Stimulated activated CD4-positive, alpha-beta T cell treated with anti-CD3 and anti-CD28 coated beads, Interleukin-4, amount 100 ng/mL, for 4 hours (primary cell): ENCODE measurements at regions not wholly inside any gene's neighbourhood (a gene's known extent, or its start where the extent isn't known, plus 50 kb on each side); places are given as distances from the start of the nearest gene placed in this dataset.

Experiments
- DNase-seq, 2 experiments: peaks; one replicate each; pipeline ENCODE4 v3.0.0-alpha.2; 2020

DNA sequence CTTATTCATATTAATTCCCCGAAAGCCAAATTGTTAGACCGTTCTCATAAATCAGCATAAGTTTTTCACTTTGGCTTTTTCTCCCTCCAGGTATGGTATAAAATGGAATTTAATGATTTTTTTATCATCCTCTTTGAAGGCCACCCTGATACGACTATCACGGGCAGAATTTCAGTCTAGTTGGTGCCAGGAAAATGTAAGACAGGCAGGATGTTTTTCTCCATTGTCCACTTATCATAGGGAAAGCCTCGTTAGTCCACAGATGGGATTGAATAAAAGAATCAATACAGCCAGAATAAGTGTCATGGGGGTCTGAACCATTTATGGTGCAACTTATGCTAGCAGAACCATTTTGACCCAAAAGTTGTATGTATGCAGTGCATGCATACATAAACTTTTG is 566.0 kb upstream of the ARGLU1 start:
- no peak for DNase-seq

DNA sequence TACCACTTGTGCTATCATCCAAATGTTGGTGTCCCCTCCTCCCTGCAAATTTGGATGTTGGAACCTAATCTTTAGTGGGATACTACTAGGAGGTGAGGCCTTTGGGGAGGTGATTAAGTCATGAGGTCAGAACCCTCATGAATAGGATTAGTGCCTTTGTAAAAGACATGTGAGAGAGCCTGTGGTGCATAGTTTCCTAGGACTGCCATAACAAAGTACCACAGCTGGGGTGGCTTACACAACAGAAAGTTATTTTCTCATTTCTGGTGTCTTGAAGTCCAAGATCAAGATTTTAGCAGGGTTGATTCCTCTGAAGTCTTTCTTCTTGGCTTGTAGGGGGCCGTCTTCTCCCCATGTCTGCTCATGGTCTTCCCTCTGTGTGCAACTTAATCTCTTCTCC is 562.6 kb upstream of the ARGLU1 start:
- DNase-seq, result no peak

DNA sequence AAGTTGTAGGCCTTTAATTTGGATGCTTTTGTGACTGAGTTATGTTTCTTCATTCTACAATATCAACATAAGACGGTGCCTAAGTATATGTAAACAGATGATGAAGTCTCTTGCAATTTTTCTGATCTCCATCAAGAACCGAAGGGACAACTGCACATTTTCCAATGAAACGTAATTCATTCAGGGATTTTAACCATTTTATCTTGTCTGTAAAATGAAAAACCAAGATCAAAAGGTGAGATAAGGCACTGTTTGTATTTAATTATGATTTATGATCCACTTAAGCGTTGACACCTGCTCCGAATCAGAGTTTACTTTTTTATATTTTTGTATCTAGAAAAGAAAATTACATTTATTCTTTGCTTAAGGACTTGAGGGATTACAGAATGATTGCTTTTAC is 556.8 kb upstream of the ARGLU1 start:
- DNase-seq, result no peak

DNA sequence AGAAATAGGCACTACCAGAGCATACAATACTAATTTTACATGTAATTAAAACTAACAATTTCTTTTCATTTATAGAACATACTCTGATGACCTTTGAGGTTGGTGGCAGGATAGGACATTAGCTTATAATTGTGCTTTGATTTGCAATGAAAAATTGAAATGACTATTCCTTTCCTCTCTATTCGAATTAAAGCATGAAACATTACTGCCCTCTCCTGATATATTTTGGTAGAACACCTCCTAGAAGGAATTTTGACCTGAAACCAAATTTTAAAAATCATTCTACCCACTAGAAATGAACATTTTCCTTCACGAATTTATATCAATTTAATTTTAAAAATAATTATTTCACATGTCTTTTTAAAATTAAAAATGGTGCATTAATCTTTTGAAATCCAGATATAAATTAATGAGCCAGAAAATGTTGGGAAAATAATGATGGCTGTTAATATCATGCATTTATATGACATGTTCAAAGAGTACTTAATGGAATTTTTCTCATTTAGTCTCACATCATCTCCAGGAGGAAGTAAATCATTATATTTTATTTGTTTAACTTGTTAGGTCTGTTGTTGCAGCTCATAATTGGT is 556.3 kb upstream of the ARGLU1 start:
- no peak for DNase-seq

DNA sequence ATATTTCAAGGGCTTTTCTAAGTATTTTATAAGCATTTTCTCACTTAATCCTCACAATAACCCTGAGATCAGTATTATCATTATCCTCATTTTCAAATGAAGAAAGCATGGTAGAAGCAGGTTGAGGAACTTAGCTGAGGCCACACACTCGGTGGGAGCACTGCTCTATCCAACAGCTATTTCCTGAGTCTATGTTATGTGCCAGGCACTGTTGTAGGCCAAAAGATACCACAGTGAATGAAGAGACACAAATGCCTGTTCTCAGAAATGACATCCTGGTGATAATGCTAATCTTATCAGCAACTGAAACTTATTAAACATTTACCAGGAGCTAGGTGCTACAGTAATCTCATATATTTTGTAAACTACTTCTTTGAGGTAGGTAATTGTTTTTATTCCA is 553.9 kb upstream of the ARGLU1 start:
- DNase-seq, result no peak

DNA sequence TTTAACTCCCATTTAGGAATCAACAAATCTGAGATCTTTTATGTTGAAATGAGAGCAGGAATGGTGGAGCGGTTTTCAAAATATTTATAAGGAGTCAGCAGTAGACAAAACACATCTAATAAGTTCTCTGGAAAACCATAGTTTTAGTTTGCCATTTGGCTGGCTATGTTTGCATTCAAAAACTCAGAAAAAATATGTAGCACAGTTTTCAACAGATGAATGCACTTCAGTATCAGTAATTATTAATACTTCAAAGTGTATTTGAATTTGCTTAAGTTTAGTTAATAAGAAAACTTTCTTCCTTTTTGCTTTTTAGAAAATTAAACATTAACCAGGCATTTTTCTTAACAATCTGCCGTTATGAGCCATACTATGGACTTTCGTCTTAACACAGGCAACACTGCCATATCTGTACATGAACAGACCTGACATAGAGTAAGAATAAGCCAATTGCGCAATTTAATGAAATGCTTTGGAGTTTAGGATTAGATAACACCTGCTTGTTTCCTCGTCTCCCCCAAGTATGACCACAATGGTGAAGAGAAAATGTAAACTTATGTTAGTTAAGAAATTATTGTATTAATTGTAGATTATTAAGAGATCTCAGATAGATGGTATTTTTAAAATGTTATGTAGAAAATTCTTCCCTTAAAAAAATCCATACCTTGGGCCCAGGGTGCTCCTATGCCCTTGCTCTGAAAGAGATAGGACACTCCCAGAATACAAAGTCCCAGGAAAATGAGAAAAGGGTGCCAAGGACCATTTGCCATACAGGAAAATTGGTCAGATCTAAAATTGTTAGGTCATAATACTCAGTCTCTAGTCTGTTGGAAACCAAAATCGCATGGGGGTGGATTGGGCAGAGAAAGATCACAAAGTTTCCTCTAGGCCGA is 552.3 kb upstream of the ARGLU1 start:
- no peak for DNase-seq

DNA sequence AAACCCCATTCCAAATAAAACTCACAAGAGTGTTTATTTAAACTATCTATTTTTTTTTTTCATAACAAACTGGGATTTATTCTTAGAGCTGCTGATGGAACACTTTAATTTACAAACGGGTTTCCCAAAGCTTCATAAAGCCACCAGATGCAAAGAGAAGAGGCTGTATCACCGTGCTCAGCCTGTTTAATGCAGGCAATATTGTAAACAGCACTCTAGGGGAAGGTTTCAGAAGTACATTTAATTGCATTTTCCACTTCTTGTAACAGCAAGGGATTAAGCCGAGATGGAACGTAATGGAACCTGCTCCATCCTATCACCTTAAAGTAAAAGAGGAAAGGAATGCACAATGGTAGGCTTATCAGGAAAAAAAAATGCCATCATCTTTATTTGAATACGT is 550.6 kb upstream of the ARGLU1 start:
- DNase-seq, result no peak

DNA sequence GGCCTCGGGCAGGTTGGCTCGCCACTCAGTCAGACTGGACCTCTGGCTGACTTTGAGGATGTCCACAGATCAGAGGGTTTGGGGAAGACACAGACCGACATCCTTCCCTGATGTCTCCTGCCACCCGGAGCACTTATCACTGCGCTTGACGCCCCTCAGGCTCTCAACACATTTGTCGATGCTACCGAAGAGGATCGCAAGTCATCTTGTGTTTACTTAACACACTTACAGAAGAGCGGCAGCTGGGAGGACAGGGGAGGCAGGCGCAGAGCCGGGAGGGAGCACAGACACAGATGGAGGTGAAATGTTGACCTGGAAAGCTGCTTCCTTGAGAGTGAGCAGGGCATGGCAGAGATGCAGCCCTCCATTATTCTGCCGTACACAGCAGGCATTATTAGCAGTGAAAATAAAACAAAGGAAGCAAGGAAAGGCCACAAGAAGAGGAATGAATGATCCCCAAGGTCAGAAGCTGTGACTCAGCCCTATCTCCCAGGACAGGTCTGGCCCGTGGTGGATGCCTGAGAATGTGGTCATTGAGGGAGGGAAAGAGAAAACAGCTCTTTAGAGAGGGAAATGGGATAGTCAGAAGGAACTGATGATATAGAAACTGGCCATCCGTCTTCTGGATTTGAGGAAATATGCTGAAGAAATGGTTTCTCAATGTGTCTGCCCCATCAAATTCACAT is 549.5 kb upstream of the ARGLU1 start:
- DNase-seq, result no peak

DNA sequence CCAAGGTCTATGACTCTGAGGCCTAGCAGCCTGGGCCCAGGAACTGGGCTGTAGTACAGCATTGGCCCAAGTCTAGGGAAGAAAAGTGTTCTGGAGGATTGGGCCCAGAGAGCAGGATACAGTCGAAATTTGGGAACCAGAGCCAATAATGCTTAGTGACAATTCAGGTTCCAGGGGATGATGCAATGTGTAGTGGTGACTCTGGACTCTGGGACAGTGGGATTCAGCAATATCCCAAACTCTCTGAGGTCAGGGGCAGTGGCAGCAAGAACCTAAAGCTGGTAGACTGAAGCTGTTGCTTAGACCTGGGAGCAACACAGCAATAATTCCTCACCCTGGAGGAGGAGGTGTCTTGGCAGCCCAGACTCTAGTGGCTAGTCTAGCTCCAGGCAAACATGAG is 545.5 kb upstream of the ARGLU1 start:
- DNase-seq, result no peak

DNA sequence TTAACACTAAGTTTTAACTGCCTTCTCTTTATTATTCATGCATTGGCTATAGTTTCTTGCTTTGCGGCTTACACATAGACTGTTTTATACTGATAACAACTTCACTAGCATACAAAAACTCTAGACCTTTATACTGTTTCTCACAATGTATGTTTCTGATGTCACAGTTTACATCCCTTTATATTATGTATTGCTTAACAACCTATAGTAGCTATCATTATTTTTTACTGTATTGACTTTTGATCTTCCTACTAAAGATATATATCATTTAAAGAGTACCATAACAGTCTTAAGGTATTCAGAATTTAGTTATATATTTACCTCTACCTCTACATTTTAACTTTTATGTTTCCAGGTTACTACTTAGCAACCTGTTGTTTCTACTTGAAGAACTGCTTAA is 543.3 kb upstream of the ARGLU1 start:
- DNase-seq, result no peak

DNA sequence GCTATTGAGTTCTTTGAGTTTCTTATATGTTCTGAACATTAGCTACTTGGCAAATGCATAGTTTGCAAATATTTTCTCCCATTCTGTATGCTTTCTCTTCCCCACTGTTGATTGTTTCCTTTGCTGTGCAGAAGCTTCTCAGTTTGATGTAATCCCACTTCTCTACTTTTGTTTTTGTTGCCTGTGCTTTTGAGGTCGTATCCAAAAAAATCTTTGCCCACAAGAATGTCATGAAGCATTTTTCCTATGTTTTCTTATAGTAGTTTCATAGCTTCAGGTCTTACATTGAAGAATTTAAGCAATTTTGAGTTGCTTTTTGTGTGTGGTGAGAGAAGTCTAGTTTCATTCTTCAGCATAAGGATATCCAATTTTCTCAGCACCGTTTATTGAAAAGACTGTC is 536.7 kb upstream of the ARGLU1 start:
- no peak for DNase-seq

DNA sequence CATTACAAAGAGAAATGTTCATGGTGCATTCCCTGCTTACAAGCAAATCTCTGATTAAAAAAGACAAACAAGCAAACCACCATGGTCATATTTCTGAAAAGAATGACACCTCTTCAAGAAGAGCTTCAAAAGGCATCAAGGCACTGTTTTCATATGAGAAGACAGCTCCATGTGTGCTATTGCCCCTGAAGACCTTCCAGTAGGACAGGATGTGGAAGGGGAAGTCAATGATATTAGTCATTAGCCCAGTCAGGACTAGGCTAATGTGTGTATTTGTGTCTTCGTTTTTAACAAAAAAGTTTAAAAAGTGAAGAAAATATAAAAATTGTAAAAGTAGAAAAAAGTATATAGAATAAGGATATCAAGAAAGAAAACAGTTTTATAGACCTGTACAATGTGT is 534.7 kb upstream of the ARGLU1 start:
- no peak for DNase-seq

DNA sequence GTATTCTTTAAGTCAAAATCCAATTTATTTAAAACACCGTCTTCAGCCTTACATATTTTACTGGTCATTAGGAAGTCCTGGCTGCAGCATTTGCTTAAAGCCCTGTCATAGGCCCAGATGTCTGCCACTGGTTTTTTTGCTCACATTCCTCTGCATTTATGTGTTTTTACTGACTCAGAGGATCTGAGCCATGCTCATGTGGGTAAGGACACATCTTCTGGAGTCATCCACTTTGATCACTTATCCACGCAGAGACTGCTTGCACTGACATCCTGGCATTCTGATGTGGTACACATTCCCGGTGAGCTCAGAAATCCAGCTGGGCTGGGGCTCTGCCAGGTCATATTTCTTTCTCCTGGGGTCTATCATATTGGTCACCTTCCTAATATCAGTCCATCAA is 531.7 kb upstream of the ARGLU1 start:
- no peak for DNase-seq

DNA sequence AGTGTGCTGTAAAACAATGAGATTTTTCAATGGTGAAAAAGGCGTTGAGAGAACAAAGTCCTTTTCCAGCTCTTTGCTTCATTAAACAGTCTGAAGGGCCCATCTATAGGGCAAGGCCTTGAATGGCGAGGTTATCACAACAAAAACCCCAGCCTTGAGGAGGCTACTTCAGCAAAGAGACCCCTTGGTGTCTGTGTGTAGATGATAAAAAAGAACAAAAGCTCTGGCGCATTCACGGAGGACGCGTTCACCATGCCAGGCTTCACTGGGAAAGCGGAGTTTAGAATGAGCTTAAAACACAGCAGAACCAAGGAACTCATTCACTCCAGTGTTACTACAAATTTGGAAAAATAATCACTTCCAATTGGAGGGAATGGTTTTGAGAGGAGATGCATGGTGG is 530.0 kb upstream of the ARGLU1 start:
- DNase-seq, result no peak

DNA sequence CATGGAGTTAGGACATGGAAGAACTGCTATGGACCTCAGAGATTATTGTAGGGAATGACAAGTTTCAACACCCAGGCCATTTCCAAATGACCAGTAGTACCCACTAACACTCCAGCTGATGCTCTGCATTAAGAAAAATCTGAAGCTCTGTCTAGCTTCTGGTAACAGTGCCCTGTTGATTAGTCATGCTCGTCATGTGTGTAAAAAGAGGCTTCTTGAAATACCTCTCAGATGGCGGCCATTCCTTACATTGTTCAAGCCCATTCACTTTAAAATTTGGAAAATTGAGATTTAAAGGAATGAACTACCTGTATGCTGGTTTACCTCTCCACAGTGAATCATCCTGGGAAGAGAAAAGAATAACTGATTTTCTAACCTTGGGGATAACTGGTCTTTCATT is 527.9 kb upstream of the ARGLU1 start:
- DNase-seq, result no peak

DNA sequence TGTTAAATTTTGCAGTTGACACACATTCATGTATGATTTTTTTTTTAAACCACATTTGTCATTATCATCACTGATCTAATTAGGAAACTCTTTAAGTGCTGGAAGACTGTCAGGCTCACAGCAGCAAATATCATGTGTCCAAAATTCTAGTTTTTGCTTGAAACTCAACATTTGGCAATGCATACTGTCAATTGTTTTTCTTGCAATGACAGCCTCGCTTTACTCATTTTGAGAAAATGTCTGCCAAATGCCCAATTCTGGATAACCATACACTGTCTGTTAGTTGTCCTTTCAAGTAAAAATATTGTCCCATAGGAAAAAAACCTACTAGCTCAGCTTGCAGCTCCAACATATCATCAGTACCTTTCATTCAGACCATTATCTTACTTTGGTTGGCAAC is 523.9 kb upstream of the ARGLU1 start:
- no peak for DNase-seq

DNA sequence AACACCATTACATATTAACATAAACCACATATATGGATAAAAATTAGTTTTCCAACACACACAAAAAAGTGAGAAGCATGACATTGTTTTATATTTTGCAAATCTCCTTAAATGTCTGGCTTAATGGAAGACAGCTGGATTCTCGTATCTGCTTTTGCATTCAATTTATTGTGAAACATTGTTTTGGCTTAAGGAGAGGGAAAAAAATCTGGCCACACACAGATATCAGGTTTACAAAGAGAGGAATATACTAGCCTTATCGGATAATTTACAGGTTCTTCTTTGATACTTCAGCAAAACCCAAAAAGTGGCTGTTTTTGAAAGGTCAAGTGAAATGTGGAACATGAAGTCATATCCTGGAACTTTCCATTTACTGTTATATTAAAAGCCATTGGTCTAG is 523.5 kb upstream of the ARGLU1 start:
- no peak for DNase-seq

DNA sequence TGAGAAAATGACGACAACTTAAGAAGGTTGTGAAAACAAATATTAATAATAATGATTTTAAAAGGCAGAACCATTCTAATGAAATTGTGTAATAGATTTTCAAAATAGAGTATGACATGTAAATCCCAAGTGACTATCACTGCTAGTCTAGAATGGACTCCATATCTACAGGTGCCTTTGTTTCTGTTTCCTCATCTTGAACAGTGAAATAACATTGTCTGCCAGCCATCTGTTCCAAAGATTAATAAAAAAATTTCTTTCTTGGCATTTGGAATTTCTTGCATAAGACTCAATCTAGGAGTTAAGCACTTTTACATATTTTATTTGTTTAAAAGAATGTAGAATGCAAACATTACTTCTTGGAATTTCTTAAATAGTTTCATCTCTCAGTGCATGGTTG is 520.1 kb upstream of the ARGLU1 start:
- no peak for DNase-seq

DNA sequence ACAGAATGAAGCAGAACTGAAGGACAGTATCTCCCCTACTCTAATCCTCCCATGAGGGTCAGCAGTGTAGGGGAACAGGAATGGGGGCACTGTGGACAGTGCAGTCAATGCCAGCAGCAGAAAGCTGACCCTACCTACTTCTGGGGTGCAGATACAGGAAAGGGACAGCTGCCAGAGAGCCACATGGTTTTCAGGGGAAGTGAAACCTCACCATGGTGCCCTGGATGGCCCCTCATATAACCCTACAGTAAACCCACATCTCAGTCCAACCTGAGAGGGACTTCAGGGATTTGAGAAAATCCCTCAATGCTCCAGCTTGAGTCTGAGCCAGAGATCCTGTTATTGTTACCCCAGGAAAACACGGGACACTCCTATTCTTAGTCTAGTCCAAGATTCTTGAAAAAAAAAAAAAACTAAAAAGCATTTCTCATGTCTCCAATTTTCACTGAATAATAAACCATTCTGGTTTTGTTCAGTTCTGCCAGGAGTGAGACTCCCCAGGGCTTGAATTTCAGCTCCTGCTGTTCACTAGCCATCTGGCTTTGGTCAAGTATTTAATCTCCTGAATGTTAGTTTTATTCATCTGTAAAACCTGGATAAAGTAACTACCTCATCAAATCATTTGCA is 511.6 kb upstream of the ARGLU1 start:
- no peak for DNase-seq

DNA sequence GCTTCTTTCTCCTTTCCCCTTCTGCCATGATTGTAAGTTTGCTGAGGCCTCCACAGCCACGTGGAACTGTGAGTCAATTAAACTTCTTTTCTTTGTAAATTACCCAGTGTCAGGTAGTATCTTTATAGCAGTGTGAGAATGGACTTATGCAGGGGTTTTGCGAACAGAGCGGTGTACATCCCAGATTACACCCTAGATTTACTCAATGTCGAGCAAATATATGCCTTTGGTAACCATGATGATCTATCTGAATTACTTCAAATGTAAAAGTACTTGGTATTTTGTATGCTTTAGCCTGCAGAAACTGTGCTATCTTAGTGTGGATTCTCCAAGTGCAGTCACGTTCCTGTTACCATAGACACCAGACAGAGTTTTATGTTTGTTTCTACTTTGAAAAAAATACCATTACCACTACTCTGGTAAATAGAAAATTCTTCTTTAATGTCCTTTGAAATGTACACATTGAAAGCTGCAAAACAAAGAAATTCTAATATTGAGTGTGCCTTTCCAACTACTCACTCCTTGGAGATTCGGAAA is 510.4 kb upstream of the ARGLU1 start:
- no peak for DNase-seq

DNA sequence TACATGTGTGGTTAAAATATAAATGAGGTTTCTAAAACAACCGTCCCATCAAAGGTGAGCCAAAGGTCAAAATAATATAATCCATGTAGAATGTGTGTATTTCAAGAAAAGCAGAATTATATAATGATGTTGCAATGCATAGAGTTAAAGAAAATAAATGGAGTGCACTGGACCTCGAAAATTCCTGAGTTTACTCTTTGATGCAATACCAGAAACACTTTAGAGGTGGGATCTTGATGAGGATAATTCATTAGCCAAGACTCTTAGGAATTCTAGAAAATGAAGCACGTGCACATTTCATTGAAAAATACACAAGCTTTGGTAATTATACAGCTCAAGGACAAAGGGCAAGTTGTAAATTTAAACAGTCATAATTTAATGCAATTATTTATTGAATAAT is 508.9 kb upstream of the ARGLU1 start:
- DNase-seq, result no peak

DNA sequence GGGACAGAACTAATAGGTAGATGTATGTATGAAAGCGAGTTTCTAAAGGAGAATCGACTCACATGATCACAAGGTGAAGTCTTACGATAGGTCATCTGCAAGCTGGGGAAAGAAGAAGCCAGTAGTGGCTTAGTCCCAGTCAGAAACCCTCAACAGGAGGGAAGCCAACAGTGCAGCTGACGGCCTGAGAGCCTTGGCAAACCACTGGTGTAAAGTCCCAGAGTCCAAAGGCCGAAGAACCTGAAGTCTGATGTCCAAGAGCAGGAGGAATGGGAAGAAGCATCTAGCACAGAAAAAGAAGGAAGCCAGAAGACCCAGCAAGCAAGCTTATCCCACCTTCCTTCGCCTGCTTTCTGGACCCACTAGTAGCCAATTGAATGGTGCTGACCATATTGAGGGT is 507.6 kb upstream of the ARGLU1 start:
- no peak for DNase-seq

DNA sequence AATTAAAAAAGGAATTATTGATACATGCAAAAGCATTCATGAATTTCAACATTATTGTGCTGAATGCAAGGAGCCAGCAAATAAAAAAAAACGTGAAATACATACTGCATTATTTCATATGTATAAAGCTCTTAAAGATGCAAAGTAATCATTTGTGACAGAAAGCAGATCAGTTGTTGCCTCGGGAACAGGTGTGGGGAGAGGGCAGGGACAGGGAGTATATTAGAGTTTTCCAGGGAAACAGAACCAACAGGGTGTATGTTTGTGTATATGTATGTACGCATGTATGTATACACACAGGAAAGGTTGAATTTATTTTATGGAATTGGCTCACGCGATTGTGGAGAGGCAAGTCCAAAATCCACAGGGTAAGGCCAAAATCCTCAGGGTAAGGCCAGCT is 502.9 kb upstream of the ARGLU1 start:
- no peak for DNase-seq
